ENCODE measurements at regions not wholly inside any gene's neighbourhood (a gene's known extent, or its start where the extent isn't known, plus 50 kb on each side); places are given as distances from the start of the nearest gene placed in this dataset.

DNA sequence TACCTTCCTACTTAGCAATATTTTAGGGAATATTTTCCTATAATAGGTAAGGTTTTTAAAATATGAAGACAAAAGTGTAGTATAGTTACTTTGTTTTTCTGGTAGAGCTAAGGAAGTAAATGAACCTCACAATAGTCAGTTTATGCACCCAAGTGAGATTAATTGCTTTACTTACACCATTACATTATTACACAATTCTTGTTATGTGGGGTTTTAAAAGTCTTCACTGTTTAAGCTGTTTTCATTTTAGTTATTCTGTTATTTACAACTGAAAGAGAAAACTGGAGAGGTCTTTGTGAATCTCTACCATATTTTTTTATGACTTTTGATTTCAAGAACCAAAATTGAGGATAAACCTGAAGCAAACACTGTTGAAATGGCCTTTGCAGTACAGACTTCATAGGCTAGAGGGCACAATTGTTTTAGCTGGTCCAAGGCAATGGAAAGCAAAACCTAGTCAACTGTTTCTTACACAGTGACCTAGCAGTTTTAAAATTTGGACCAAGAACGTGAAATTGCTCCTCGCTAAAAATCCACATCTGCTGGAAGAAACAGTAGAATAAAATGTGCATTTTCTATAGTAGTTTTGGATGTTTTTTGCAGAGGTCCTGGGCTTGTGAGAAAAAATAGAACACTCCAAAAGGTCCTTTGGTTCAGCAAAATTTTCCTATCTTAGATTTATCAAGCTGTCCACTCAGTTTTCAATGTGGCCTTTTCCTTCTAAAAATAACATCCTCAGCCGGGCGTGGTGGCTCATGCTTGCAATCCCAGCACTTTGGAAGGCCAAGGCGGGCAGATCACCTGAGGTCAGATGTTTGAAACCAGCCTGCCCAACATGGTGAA is 66.4 kb upstream of the FER start:
- Histone ChIP-seq H4K20me1 (ENCODE audit: control insufficient read depth, insufficient read depth, low read depth, low read length) (no peaks in the 10 kb centered on the region), H3K4me1 (ENCODE audit: control insufficient read depth, low read length) (peaks cover 15% of the 10 kb centered on the region), H3K4me3 (ENCODE audit: low read length) (no peak overlapping the region), H3K9me3 (ENCODE audit: control insufficient read depth, insufficient read depth, low read length) (peaks cover 3% of the 10 kb centered on the region; the same call in 1 of the 2 replicates), H3K27me3 (ENCODE audit: control insufficient read depth, low read length) (no peaks in the 10 kb centered on the region), H3K79me2 (ENCODE audit: control insufficient read depth, low read length) (no peaks in the 10 kb centered on the region), H3K4me2 (ENCODE audit: low read length) (peak overlapping the region; percentile 7; the same call in 1 of the 2 replicates), H3F3A (ENCODE audit: control insufficient read depth, insufficient read depth) (no peaks in the 10 kb centered on the region), H3K36me3 (ENCODE audit: control insufficient read depth, low read length) (no peaks in the 10 kb centered on the region), H3K9me2 (replicated peaks; ENCODE audit: control insufficient read depth, low read length) (no peaks in the 10 kb centered on the region), H3K27ac (ENCODE audit: low read depth, low read length) (no peak overlapping the region)
- TF ChIP-seq, protein P1, sequence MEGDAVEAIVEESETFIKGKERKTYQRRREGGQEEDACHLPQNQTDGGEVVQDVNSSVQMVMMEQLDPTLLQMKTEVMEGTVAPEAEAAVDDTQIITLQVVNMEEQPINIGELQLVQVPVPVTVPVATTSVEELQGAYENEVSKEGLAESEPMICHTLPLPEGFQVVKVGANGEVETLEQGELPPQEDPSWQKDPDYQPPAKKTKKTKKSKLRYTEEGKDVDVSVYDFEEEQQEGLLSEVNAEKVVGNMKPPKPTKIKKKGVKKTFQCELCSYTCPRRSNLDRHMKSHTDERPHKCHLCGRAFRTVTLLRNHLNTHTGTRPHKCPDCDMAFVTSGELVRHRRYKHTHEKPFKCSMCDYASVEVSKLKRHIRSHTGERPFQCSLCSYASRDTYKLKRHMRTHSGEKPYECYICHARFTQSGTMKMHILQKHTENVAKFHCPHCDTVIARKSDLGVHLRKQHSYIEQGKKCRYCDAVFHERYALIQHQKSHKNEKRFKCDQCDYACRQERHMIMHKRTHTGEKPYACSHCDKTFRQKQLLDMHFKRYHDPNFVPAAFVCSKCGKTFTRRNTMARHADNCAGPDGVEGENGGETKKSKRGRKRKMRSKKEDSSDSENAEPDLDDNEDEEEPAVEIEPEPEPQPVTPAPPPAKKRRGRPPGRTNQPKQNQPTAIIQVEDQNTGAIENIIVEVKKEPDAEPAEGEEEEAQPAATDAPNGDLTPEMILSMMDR (IDR thresholded peaks at IDR 0.05; ENCODE audit: low read depth, low read length, poor library complexity, severe bottlenecking) = peak; percentile 75
- no peak for TF ChIP-seq EZH2phosphoT487 (IDR thresholded peaks at IDR 0.05; ENCODE audit: borderline replicate concordance, low read length)

DNA sequence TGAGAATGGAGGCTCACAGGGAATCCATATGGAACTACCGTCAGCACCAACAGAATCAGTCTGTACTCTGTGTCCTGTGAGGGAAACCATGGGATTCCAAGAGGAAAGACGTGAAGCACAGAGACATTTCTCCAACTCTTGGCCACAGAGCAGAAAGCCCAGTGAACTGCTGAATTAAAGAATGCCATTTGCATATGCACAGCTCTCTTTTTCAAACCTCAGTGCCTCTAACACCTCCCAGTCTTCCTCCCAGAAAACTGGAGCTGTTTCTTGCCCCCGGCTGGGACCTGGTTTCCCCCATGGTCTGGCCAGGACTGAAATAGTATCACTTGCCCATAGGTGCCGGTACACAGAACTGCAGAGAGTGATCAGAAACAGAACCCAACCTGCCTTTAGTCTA is 69.6 kb upstream of the FER start:
- H3K27me3 ChIP-seq (ENCODE audit: control insufficient read depth, low read length) = no peaks in the 10 kb centered on the region
- H3K36me3 ChIP-seq (ENCODE audit: control insufficient read depth, low read length) = no peaks in the 10 kb centered on the region
- TF ChIP-seq, protein P1 (IDR thresholded peaks at IDR 0.05; ENCODE audit: low read depth, low read length, poor library complexity, severe bottlenecking) = no peak
- TF ChIP-seq EZH2phosphoT487 (IDR thresholded peaks at IDR 0.05; ENCODE audit: borderline replicate concordance, low read length) = no peak
- no peaks in the 10 kb centered on the region for H4K20me1 ChIP-seq (ENCODE audit: control insufficient read depth, insufficient read depth, low read depth, low read length)
- no peaks in the 10 kb centered on the region for H3F3A ChIP-seq (ENCODE audit: control insufficient read depth, insufficient read depth)
- H3K4me2 ChIP-seq (ENCODE audit: low read length) = peak overlapping the region; percentile 35
- H3K79me2 ChIP-seq (ENCODE audit: control insufficient read depth, low read length) = no peaks in the 10 kb centered on the region
- H3K9me2 ChIP-seq (replicated peaks; ENCODE audit: control insufficient read depth, low read length) = no peaks in the 10 kb centered on the region
- H3K9me3 ChIP-seq (ENCODE audit: control insufficient read depth, insufficient read depth, low read length) = peaks cover 3% of the 10 kb centered on the region; the same call in 1 of the 2 replicates
- H3K4me1 ChIP-seq (ENCODE audit: control insufficient read depth, low read length) = peaks cover 15% of the 10 kb centered on the region
- peak overlapping the region; percentile 23; the same call in 1 of the 2 replicates for H3K4me3 ChIP-seq (ENCODE audit: low read length)
- H3K27ac ChIP-seq (ENCODE audit: low read depth, low read length) = no peak overlapping the region

DNA sequence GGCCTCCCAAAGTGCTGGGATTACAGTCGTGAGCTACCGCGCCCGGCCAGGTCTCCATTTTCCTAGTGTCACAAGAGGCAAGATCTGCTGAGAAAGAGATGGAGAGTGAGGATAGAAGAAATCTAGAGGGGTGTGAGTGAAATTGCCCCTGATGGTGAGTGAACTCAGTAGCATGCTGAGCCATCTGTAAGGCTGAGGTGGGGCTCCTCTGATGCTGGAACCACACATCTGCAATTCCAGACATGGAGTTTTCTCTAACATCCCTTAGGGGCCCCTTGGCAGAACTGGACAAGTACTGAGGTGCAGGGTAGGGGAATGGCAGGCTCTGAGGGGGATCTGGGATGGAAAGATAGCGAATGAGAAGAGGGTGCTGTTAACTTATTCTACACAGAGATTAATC is 72.0 kb upstream of the FER start:
- Histone ChIP-seq H3F3A (ENCODE audit: control insufficient read depth, insufficient read depth) (no peaks in the 10 kb centered on the region), H3K27me3 (ENCODE audit: control insufficient read depth, low read length) (no peaks in the 10 kb centered on the region), H3K27ac (ENCODE audit: low read depth, low read length) (no peak overlapping the region), H4K20me1 (ENCODE audit: control insufficient read depth, insufficient read depth, low read depth, low read length) (no peaks in the 10 kb centered on the region), H3K79me2 (ENCODE audit: control insufficient read depth, low read length) (no peaks in the 10 kb centered on the region), H3K4me3 (ENCODE audit: low read length) (no peak overlapping the region), H3K9me2 (replicated peaks; ENCODE audit: control insufficient read depth, low read length) (no peaks in the 10 kb centered on the region), H3K9me3 (ENCODE audit: control insufficient read depth, insufficient read depth, low read length) (peaks cover 3% of the 10 kb centered on the region; the same call in 1 of the 2 replicates), H3K36me3 (ENCODE audit: control insufficient read depth, low read length) (no peaks in the 10 kb centered on the region), H3K4me1 (ENCODE audit: control insufficient read depth, low read length) (peaks cover 12% of the 10 kb centered on the region), H3K4me2 (ENCODE audit: low read length) (no peak overlapping the region)
- TF ChIP-seq, protein P1 (IDR thresholded peaks at IDR 0.05; ENCODE audit: low read depth, low read length, poor library complexity, severe bottlenecking) = no peak
- no peak for TF ChIP-seq EZH2phosphoT487 (IDR thresholded peaks at IDR 0.05; ENCODE audit: borderline replicate concordance, low read length)

Data from DOHH2 (cell line).